GM23248 (cell line): ENCODE measurements at regions not wholly inside any gene's neighbourhood (a gene's known extent, or its start where the extent isn't known, plus 50 kb on each side); places are given as distances from the start of the nearest gene placed in this dataset.

Source experiments
- EZH2 ChIP-seq: fragments of 200-600 bp; sonication (generic); IDR thresholded peaks from 2 replicates; pipeline ENCODE4 v1.6.1; 2018; ENCODE audit warnings: antibody characterized with exemption, mild to moderate bottlenecking; ENCODE audit not compliant: insufficient read depth, poor library complexity, severe bottlenecking
- EZH2phosphoT487 ChIP-seq: fragments of 200-600 bp; sonication (generic); IDR thresholded peaks from 2 replicates; pipeline ENCODE4 v1.6.1; 2018; ENCODE audit warnings: antibody characterized with exemption, moderate library complexity, mild to moderate bottlenecking, low read depth; ENCODE audit not compliant: insufficient read depth

DNA sequence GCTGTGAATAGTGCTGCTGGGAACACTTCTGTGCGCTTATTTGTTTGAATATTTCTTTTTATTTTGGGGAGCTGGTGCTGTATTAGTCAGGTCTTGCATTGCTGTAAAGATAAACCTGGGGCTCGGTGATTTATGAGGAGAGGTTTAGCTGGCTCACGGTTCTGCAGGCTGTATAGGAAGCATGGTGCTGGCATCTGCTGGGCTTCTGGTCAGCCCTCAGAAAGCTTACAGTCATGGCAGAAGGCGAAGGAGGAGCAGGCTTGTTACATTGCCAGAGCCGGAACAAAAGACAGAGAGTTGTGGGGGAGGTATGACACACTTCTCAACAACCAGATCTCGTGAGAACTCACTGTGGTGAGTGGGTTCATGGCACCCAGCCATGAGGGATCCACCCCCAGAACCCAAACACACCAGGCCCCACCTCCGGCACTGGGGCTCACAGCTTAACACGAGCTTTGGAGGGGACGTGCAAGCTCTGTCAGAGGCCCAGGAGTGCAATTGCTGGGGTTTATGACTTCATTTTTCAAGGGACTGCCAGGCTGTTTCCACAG, 68.8 kb upstream of the GATA5 start:
- TF ChIP-seq EZH2phosphoT487 (no peak), EZH2 (no peak)
